Activated CD8-positive, alpha-beta T cell treated with anti-CD3 and anti-CD28 coated beads for 36 hours (primary cell): ENCODE measurements at regions not wholly inside any gene's neighbourhood (a gene's known extent, or its start where the extent isn't known, plus 50 kb on each side); places are given as distances from the start of the nearest gene placed in this dataset.
"Not testable (repeated sequence)": the region's sequence is repeated elsewhere in the genome, so short reads cannot be mapped to it uniquely, and the experiment has no call there.

Experiments used
- ATAC-seq: fragments of 200-7000 bp; cut with Tn5 transposase; one replicate; pipeline ENCODE4 v1.10.0; 2021; ENCODE audit warnings: mild to moderate bottlenecking, moderate library complexity
- CTCF ChIA-PET: fragments of 350-600 bp; sonication (Branson Sonifier 250); formaldehyde crosslinking; loops from one replicate; lab custom pipeline; 2021; ENCODE audit warnings: antibody characterized with exemption; lab: Charles Lee
- POLR2A ChIA-PET: fragments of 350-600 bp; sonication (Branson Sonifier 250); formaldehyde crosslinking; loops from one replicate; lab custom pipeline; 2021; ENCODE audit warnings: antibody characterized with exemption; lab: Charles Lee
- DNase-seq: peaks from one replicate; pipeline ENCODE4 v3.0.0-alpha.2; 2020
- H3K27ac Mint-ChIP-seq: one replicate; pipeline ENCODE4 v1.8.0; 2021; ENCODE audit warnings: mild to moderate bottlenecking, mixed read lengths
- H3K27me3 Mint-ChIP-seq: one replicate; pipeline ENCODE4 v1.8.0; 2021; ENCODE audit warnings: mixed read lengths
- H3K36me3 Mint-ChIP-seq: one replicate; pipeline ENCODE4 v1.8.0; 2021; ENCODE audit warnings: low read depth, mixed read lengths
- H3K4me1 Mint-ChIP-seq: one replicate; pipeline ENCODE4 v1.8.0; 2021; ENCODE audit warnings: low read depth, mixed read lengths
- H3K4me3 Mint-ChIP-seq: one replicate; pipeline ENCODE4 v1.8.0; 2021; ENCODE audit warnings: mild to moderate bottlenecking, moderate library complexity, mixed read lengths
- H3K9me3 Mint-ChIP-seq: one replicate; pipeline ENCODE4 v1.8.0; 2021; ENCODE audit warnings: mixed read lengths
- intact Hi-C: fragments of 100-400 bp; cut with micrococcal nuclease; formaldehyde crosslinking; loops from one replicate; pipeline ENCODE4 v1.10.0; 2022
- TF ChIP-seq, protein P1 (sequence below): fragments of 200-600 bp; IDR thresholded peaks from one replicate; pipeline ENCODE4 v1.8.0; 2022; ENCODE audit warnings: antibody characterized with exemption, mild to moderate bottlenecking

DNA sequence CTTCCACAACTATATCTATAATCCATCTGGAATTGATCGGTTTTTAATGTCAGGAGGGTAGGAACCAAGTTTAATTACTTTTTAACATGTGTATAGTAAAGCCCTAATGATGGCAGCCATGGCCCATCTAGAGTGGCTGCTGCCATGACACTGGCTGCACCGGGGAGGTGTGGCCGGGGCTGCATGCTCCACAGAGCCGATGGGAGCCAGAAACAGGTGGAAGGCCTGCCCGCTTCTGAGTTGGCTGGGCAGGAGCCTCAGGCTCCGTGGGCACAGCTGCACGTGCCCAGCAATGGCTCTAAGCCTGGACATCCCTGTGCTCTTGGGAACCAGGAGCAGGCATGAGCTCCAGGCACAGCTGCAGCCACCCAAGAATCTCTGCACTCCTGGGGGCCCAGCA lies 73.0 kb downstream of the GBP6 start:
- H3K4me1 Mint-ChIP-seq, result peaks cover 4% of the 10 kb centered on the region

DNA sequence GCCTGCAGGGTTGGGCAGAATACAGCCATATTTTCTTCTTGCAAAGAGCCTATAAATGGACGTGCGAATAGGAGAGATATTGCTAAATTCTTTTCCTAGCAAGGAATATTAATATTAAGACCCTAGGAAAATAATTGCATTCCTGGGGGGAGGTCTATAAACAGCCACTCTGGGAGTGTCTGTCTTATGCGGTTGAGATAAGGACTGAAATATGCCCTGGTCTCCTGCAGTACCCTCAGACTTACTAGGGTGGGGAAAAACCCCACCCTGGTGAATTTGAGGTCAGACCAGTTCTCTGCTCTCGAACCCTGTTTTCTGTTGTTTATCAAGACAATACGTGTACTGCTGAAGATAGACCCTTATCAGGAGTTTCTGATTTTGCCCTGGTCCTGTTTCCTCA lies 74.4 kb downstream of the GBP6 start:
- peaks cover 11% of the 10 kb centered on the region for H3K36me3 Mint-ChIP-seq
- H3K4me3 Mint-ChIP-seq, CTCF ChIA-PET, intact Hi-C loops, H3K27ac Mint-ChIP-seq, ATAC-seq, H3K4me1 Mint-ChIP-seq, DNase-seq, H3K27me3 Mint-ChIP-seq: not testable (repeated sequence)
- POLR2A ChIA-PET, result interaction anchor here (0.7 kb wide), 1 partner anchor 257 kb away, joined by 3 read pairs; no protein-coding TSS in a partner anchor
- peaks cover 22% of the 10 kb centered on the region for H3K9me3 Mint-ChIP-seq

More for the DNA sequence above, 73.0 kb downstream of the GBP6 start:
- no peak overlapping the region for H3K27ac Mint-ChIP-seq
- ChIA-PET CTCF (interaction anchor here (0.5 kb wide), 1 partner anchor 453 kb away, joined by 4 read pairs; no protein-coding TSS in a partner anchor), POLR2A (no interaction called here)
- intact Hi-C loops, result no loop called here
- DNase-seq (no peak), ATAC-seq (no peak)
- TF ChIP-seq, protein P1, sequence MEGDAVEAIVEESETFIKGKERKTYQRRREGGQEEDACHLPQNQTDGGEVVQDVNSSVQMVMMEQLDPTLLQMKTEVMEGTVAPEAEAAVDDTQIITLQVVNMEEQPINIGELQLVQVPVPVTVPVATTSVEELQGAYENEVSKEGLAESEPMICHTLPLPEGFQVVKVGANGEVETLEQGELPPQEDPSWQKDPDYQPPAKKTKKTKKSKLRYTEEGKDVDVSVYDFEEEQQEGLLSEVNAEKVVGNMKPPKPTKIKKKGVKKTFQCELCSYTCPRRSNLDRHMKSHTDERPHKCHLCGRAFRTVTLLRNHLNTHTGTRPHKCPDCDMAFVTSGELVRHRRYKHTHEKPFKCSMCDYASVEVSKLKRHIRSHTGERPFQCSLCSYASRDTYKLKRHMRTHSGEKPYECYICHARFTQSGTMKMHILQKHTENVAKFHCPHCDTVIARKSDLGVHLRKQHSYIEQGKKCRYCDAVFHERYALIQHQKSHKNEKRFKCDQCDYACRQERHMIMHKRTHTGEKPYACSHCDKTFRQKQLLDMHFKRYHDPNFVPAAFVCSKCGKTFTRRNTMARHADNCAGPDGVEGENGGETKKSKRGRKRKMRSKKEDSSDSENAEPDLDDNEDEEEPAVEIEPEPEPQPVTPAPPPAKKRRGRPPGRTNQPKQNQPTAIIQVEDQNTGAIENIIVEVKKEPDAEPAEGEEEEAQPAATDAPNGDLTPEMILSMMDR, result no peak
- no peaks in the 10 kb centered on the region for H3K27me3 Mint-ChIP-seq
- H3K4me3 Mint-ChIP-seq, result no peak overlapping the region
- H3K9me3 Mint-ChIP-seq, result peaks cover 22% of the 10 kb centered on the region
- H3K36me3 Mint-ChIP-seq, result peaks cover 11% of the 10 kb centered on the region

DNA sequence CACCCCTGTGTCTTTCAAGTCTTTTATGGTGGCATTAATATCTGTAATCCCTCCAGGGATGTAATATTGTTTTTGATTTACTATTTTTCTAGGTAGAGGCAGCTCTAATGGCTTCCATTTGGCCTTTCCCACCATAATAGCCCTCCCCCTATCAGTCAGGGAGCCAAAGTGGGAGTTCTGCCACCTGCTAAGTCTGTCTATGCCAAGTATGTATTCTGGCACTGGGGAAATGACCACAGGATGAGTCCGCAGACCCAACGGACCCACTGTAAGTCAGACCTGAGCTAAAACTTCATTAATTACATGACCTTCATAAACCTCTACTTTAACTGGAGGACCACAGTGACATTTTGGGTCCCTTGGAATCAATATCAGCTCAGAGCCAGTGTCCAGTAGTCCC lies 77.1 kb downstream of the GBP6 start:
- ChIA-PET POLR2A (no interaction called here), CTCF (no interaction called here)

DNA sequence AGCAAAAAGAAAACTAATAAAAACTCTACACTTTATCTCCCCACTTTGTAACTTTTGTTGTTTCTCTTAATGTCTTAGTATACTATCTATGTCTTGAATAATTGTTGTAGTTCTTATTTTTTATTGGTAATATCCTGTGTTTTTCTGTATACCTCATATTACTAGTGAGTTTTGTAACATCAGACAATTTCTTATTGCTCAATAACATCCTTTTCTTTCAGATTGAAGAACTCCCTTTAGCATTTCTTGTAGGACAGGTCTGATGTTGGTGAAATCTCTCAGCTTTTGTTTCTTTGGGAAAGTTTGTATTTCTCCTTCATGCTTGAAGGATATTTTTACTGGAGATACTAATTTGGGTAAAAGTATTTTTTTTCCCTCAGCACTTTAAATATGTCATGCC lies 79.8 kb upstream of the LRRC8B start:
- peaks cover 12% of the 10 kb centered on the region for H3K27me3 Mint-ChIP-seq
- peaks cover under 1% of the 10 kb centered on the region for H3K4me1 Mint-ChIP-seq
- H3K36me3 Mint-ChIP-seq, result peaks cover 2% of the 10 kb centered on the region
- POLR2A ChIA-PET, result no interaction called here
- DNase-seq (no peak), ATAC-seq (no peak)
- CTCF ChIA-PET, result interaction anchor here (0.7 to 1.5 kb wide), 2 partner anchors 10 to 86 kb away, joined by 4 to 7 read pairs; no protein-coding TSS in a partner anchor
- TF ChIP-seq, protein P1, result no peak
- no peak overlapping the region for H3K27ac Mint-ChIP-seq
- H3K4me3 Mint-ChIP-seq, result no peak overlapping the region
- H3K9me3 Mint-ChIP-seq, result peaks cover 7% of the 10 kb centered on the region
- intact Hi-C loops, result no loop called here

More for the DNA sequence above, 77.1 kb downstream of the GBP6 start:
- Mint-ChIP-seq H3K4me1 (no peaks in the 10 kb centered on the region), H3K27me3 (peaks cover 3% of the 10 kb centered on the region), H3K9me3 (peaks cover 22% of the 10 kb centered on the region), H3K27ac (no peak overlapping the region), H3K36me3 (peaks cover 11% of the 10 kb centered on the region), H3K4me3 (no peak overlapping the region)
- ATAC-seq (no peak), DNase-seq (no peak)
- TF ChIP-seq, protein P1, result no peak
- intact Hi-C loops, result no loop called here

DNA sequence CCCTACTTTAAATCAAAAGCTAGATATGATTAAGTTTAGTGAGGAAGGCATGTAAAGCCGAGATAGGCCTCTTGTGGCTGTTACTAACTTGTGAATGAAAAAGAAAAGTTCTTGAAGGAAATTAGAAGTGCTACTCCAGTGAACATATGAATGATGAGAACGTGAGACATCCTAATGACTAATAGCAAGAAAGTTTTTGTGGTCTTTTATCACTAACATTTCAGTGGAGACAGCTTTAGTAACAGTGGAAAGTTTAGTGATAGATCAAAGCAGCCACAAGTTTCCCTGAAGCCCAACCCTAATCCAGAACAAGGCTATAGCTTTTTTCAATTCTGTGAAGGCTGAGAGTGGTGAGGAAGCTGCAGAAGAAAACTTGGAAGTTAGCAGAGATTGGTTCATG lies 73.6 kb upstream of the LRRC8B start:
- Mint-ChIP-seq H3K36me3 (no peaks in the 10 kb centered on the region), H3K9me3 (no peaks in the 10 kb centered on the region), H3K27ac (peak overlapping the region; percentile 46), H3K4me3 (peak overlapping the region; percentile 28), H3K27me3 (peaks cover 19% of the 10 kb centered on the region), H3K4me1 (peaks cover 31% of the 10 kb centered on the region)
- POLR2A ChIA-PET, result interaction anchor here (0.6 to 1.3 kb wide), 3 partner anchors 88 to 467 kb away, joined by 4 to 6 read pairs (median 4); no protein-coding TSS in a partner anchor
- ATAC-seq (peak; percentile 84), DNase-seq (peak; percentile 53)
- TF ChIP-seq, protein P1, result no peak
- CTCF ChIA-PET, result interaction anchor here (0.8 to 2.1 kb wide), 16 partner anchors 9 to 479 kb away, joined by 3 to 15 read pairs (median 4); partner anchors contain the start of gene GBP6
- intact Hi-C loops, result loop anchor here (5.0 kb wide), 3 partner anchors 69 to 254 kb away; partner anchors contain the start of genes GBP4 and GBP6
